Kidney glomerular epithelial cell (primary cell): ENCODE measurements at regions not wholly inside any gene's neighbourhood (a gene's known extent, or its start where the extent isn't known, plus 50 kb on each side); places are given as distances from the start of the nearest gene placed in this dataset.

ENCODE experiments used
- DNase-seq: peaks from one replicate; lab custom pipeline; 2025; lab: John Stamatoyannopoulos, UW

GRCh38 chr21:21605521-21605920 lies 607.3 kb downstream of the NCAM2 start:
- no peak for DNase-seq

DNA sequence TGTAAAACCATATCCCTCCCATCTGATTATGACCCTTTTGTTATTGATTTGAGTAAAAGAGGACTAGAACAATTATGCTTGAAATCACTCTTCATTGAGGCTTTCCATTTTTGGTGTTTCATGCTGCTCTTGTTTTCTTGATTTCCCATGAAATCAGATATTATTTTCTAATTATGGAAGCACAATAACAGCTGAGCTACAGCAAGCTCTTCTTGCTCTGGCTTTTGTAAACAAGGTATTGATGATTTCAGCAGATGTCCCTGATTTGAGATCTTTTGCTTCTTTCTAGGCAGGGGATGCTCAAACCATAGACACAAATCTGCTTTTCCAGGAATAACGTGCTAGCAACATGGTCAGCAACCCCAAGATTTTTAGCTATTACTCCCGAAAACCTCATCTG lies 607.8 kb downstream of the NCAM2 start:
- no peak for DNase-seq

DNA sequence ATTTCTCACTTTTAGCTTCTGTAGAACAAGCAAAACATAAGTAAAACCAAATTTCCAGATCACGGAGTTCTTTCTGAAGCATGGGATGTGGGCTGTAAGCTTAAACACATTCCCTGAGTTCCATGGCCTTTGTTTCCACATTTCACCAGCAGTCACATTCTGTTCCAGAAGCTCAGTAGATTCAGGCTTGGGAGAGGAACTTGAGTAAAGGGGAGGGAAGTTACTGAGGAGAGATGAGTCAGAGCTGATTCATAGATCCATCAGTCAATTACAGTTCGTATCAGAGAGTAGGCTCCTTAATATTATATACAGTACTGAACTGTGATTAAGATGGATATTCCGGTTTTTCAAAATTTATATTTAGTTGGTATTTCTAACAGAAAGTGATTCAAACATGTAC lies 614.3 kb downstream of the NCAM2 start:
- peak; percentile 3 for DNase-seq

- DNase-seq, result no peak
Observed at GRCh38 chr21:21614966-21615365, 616.8 kb downstream of the NCAM2 start.

- DNase-seq, result no peak
Observed at GRCh38 chr21:21622460-21623234, 624.4 kb downstream of the NCAM2 start.

DNA sequence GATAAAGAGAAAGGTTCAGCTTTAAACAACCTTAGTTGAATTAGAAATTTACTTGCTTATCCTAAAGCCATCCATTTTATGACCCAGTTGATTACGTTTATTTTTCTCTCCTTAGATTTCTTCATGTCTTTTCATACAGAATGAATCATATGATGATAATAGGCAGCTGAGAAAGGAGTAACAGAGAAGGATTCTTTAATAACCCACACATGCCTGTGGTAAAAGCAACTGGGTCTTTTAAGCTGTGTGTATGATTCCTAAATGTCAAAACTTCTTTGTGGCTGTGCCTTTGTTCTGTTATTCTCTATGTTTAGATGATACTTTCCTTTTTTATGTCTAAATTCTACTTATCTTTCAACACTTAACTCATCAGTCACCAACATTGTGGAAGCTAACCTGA lies 626.5 kb downstream of the NCAM2 start:
- DNase-seq, result no peak

GRCh38 chr21:21631961-21632360 lies 633.8 kb downstream of the NCAM2 start:
- DNase-seq, result no peak

GRCh38 chr21:21632926-21633325 lies 634.7 kb downstream of the NCAM2 start:
- no peak for DNase-seq

DNA sequence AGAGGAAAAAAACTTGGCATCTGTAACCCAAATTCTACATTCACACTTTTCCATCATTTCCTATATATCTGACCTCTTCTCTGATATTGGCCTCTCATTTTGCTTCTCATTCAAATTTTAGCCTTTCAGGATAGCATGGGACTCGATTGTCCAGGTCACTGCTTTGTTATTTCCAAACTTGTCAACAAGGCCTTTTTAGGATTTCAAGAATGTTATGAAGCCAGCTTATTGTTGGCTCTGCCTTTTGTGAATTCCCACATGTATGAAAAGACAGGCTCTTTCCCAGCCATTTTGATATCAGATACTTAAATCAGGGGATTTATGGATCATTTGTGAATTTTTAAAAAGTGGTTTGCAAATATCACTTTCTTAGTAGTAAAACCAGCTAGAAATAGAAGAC lies 663.5 kb downstream of the NCAM2 start:
- no peak for DNase-seq

- DNase-seq, result no peak
Observed at GRCh38 chr21:21662776-21663175, 664.6 kb downstream of the NCAM2 start.

- no peak for DNase-seq
Observed at GRCh38 chr21:21664871-21665270, 666.7 kb downstream of the NCAM2 start.

GRCh38 chr21:21666689-21667088 lies 668.5 kb downstream of the NCAM2 start:
- no peak for DNase-seq

DNA sequence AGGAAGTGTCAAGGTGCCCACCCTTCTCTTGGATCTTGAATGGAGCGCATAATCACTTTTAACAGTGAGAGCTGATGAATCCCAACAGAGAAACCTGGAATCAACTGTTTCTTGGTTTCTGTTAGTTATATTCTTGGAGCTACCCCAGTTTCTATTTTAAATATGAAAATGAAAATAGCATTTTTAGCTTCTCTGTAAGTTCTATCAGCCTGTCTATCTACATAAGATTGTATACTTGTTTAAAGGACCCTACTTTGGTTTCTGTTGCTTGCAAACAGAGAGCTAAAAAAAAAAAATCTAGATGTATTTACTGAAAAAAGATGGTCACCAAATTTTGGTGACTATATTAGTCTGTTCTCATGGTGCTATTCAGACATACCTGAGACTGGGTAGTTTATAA lies 670.0 kb downstream of the NCAM2 start:
- DNase-seq, result no peak

DNA sequence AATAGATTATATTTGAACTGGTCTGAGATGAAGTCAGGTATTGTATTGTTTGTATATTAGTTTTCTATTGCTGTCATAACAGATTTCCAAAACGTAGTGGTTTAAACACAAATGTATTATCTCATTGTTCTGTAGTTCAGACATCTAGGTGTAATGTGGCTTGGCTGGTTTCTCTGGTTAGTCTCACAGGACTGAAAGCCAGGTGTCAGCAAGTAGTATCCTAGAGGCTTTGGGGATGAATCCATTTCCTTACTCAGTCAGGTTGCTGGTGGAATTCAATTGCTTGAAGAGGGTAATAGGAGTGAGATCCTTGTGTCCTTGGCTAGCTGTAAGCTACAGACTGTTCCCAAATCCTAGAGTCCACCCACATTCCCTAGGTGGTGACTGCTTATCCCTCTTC lies 675.8 kb downstream of the NCAM2 start:
- no peak for DNase-seq

GRCh38 chr21:21675601-21676000 lies 677.4 kb downstream of the NCAM2 start:
- DNase-seq, result no peak

- no peak for DNase-seq
Observed at GRCh38 chr21:21682172-21682571, 684.0 kb downstream of the NCAM2 start.

GRCh38 chr21:21688889-21689288 lies 690.7 kb downstream of the NCAM2 start:
- DNase-seq, result no peak

- no peak for DNase-seq
Observed at GRCh38 chr21:21690068-21690665, 692.0 kb downstream of the NCAM2 start.

DNA sequence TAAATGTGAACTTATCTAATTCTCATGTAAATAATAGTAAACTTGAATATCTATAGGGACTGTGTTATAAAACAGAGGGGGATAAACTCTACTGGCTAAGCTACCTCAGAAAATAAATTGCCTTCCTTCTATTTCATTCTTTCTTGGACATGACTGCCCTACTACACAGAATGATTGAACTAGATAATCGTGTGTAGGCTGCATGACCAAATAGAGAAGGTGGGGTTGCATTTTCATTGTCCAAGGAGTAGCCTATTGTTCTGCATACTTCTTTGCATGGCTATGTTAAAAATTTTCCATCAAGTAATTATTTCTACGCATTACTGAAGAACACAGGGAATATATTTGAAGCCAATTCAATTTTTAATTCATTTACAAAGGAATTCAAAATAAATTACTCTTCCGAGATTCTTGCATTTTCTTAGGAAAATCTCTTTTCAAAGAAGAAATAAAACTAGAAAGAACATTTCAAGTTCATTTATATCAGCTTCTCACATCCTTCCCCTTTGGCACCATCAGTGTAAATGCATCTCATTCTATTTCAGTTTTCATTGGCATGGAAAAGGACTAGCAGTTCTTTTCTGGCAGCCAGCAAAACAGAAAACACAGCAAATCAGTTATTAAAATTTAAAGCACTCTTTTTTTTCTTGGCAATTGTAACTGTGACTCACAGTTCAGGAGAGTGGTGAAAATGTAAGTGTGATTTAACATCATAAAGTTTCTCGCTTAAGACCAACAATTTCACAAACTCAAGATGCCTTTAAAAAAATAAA lies 714.7 kb downstream of the NCAM2 start:
- no peak for DNase-seq

- DNase-seq, result no peak
Observed at GRCh38 chr21:21713651-21714180, 715.5 kb downstream of the NCAM2 start.

DNA sequence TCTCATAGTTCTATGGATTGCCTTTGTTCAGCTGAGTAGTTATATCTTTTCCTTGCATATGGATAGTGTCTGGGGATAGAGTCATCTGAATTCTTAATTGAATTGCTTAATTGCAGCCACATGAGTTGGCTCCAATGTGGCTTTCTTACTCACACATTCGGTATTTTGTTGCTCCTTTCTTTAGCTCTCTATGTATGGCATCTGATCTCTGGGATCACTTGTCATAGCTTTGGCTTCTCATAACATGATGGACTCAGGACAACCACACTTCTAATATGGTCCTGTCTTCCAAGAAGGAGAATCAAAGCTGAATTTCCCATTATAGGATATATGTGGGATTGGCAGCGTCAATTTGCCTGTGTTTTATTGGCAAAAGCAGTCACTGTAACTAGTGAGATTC lies 716.2 kb downstream of the NCAM2 start:
- no peak for DNase-seq

- DNase-seq, result no peak
Observed at GRCh38 chr21:21715266-21715969, 717.2 kb downstream of the NCAM2 start.
